Testis (tissue), 2 donors: ENCODE measurements at regions not wholly inside any gene's neighbourhood (a gene's known extent, or its start where the extent isn't known, plus 50 kb on each side); places are given as distances from the start of the nearest gene placed in this dataset.

Experiments
- POLR2A ChIP-seq: fragments of 450-650 bp; IDR thresholded peaks from one replicate; pipeline ENCODE4 v1.6.1; 2017; ENCODE audit warnings: antibody characterized with exemption, mild to moderate bottlenecking, moderate library complexity
- TF ChIP-seq, protein P1 (sequence below), 3 experiments: fragments of 450-650 bp in 2 of 3; fragments of 200-600 bp in 1 of 3; sonication (generic) in 1 of 3; IDR thresholded peaks; one replicate each; pipeline ENCODE4 v1.5.1; 2016 to 2019; ENCODE audit warnings: antibody characterized with exemption in 3 of 3, mild to moderate bottlenecking in 2 of 3, moderate library complexity in 1 of 3

DNA sequence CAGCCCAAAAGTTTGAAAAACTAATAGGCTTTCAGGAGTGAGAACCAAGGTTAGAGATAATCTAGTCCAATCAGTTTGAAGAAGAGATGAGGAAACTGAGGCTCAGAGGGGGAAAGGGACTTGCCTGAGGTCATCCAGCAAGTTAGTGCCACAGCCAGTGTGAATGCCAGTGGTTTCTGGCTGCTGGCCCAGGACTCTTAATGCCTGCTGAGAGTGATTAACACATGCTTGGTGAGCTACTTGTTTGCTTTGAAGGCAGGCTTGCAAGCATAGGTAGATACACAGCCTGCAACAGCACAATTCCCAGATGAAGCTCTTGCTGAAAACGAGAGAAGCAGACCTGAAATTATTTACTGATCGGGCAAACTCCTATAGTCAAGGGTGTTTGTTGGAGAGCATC, 591.6 kb upstream of the SGCD start:
- TF ChIP-seq, protein P1, sequence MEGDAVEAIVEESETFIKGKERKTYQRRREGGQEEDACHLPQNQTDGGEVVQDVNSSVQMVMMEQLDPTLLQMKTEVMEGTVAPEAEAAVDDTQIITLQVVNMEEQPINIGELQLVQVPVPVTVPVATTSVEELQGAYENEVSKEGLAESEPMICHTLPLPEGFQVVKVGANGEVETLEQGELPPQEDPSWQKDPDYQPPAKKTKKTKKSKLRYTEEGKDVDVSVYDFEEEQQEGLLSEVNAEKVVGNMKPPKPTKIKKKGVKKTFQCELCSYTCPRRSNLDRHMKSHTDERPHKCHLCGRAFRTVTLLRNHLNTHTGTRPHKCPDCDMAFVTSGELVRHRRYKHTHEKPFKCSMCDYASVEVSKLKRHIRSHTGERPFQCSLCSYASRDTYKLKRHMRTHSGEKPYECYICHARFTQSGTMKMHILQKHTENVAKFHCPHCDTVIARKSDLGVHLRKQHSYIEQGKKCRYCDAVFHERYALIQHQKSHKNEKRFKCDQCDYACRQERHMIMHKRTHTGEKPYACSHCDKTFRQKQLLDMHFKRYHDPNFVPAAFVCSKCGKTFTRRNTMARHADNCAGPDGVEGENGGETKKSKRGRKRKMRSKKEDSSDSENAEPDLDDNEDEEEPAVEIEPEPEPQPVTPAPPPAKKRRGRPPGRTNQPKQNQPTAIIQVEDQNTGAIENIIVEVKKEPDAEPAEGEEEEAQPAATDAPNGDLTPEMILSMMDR (IDR thresholded peaks at IDR 0.05) = no peak
- TF ChIP-seq POLR2A = no peak
